HCT116 (cell line): ENCODE measurements at regions not wholly inside any gene's neighbourhood (a gene's known extent, or its start where the extent isn't known, plus 50 kb on each side); places are given as distances from the start of the nearest gene placed in this dataset.
"Not testable (repeated sequence)": the region's sequence is repeated elsewhere in the genome, so short reads cannot be mapped to it uniquely, and the experiment has no call there.

Source experiments
- ATAC-seq: fragments of 200-7000 bp; cut with Tn5 transposase; 2 replicates; pipeline ENCODE4 v1.9.1; 2020; ENCODE audit warnings: mild to moderate bottlenecking, moderate library complexity
- BruUV-seq: library from RNA; stranded (reverse); fragments of 400-500 nt; replicated peaks from 2 replicates; lab custom pipeline; 2021; lab: Mats Ljungman, UMichigan
- CTCF ChIA-PET: fragments of 300-600 bp; sonication (Branson Sonifier 250); formaldehyde crosslinking; loops from one replicate; lab custom pipeline; 2021; ENCODE audit warnings: antibody characterized with exemption; lab: Charles Lee
- POLR2A ChIA-PET: fragments of 300-600, 350-600 bp; sonication (Branson Sonifier 250); formaldehyde crosslinking; loops from one replicate; lab custom pipeline; 2021; ENCODE audit warnings: antibody characterized with exemption; lab: Charles Lee
- RAD21 ChIA-PET, 2 experiments: fragments of 300-600 bp; sonication (Branson Sonifier 250); formaldehyde crosslinking; loops; one replicate each; lab custom pipeline; 2023; ENCODE audit warnings: low total read pairs in 2 of 2; ENCODE audit not compliant: uncharacterized antibody in 2 of 2, unreplicated experiment in 2 of 2, low non-redundant PET in 1 of 2; lab: Charles Lee
- DNase-seq: peaks from one replicate; pipeline ENCODE4 v3.0.0-alpha.2; 2010; ENCODE audit warnings: low read depth, low spot score
- H2AFZ ChIP-seq: fragments of 200-600 bp; shearing (Covaris generic), sonication (generic); 2 replicates; pipeline ENCODE4 v1.6.1; 2017; ENCODE audit warnings: low read depth, mixed run types, mixed read lengths, antibody characterized with exemption, low read length; ENCODE audit not compliant: poor library complexity, severe bottlenecking
- H3K27ac ChIP-seq: 2 replicates; pipeline ENCODE4 v1.5.1; 2012; ENCODE audit warnings: low read depth, low read length
- H3K27me3 ChIP-seq: fragments of 200-600 bp; sonication (generic); 2 replicates; pipeline ENCODE4 v1.6.1; 2016; ENCODE audit warnings: mixed run types, low read length, mixed read lengths; ENCODE audit not compliant: insufficient read depth
- H3K36me3 ChIP-seq, 2 experiments: fragments of 200-500 bp in 1 of 2; fragments of 200-600 bp in 1 of 2; sonication (Bioruptor generic) in 1 of 2; sonication (generic) in 1 of 2; 2 replicates each; pipeline versions ENCODE4 v1.5.1 to v1.6.1; 2014 to 2016; ENCODE audit warnings: low read length in 2 of 2, inconsistent platforms in 1 of 2, mixed read lengths in 1 of 2, mixed run types in 1 of 2; ENCODE audit not compliant: insufficient read depth in 2 of 2, control insufficient read depth in 1 of 2
- H3K4me1 ChIP-seq, 2 experiments: fragments of 200-600 bp in 1 of 2; sonication (generic) in 1 of 2; 2 replicates each; pipeline versions ENCODE4 v1.5.1 to v1.6.1; 2012 to 2017; ENCODE audit warnings: low read length in 2 of 2, inconsistent platforms in 1 of 2, mild to moderate bottlenecking in 1 of 2, mixed read lengths in 1 of 2, mixed run types in 1 of 2, moderate library complexity in 1 of 2; ENCODE audit not compliant: insufficient read depth in 2 of 2, control insufficient read depth in 1 of 2
- H3K4me2 ChIP-seq: fragments of 200-600 bp; sonication (generic); 2 replicates; pipeline ENCODE4 v1.6.1; 2017; ENCODE audit warnings: mixed run types, low read length, mixed read lengths
- H3K4me3 ChIP-seq, 2 experiments: fragments of 200-600 bp in 1 of 2; sonication (generic) in 1 of 2; replicated peaks in 1 of 2; 2 replicates each; pipeline ENCODE4 v1.5.1; 2011 to 2016; ENCODE audit warnings: low read length in 2 of 2, control low read depth in 1 of 2, low read depth in 1 of 2, mild to moderate bottlenecking in 1 of 2, mixed read lengths in 1 of 2, mixed run types in 1 of 2
- H3K79me2 ChIP-seq: fragments of 200-600 bp; sonication (generic); 2 replicates; pipeline ENCODE4 v1.6.1; 2017; ENCODE audit warnings: mild to moderate bottlenecking, mixed run types, low read length, moderate library complexity, mixed read lengths; ENCODE audit not compliant: insufficient read depth
- H3K9ac ChIP-seq: fragments of 200-600 bp; sonication (generic); 2 replicates; pipeline ENCODE4 v1.6.1; 2016; ENCODE audit warnings: low read length, mixed read lengths
- H3K9me2 ChIP-seq: fragments of 200-600 bp; sonication (generic), shearing (Covaris generic); 2 replicates; pipeline ENCODE4 v1.6.1; 2017; ENCODE audit warnings: mixed run types, mild to moderate bottlenecking, moderate library complexity; ENCODE audit not compliant: insufficient read depth
- H3K9me3 ChIP-seq, 2 experiments: fragments of 200-500 bp in 1 of 2; fragments of 200-600 bp in 1 of 2; sonication (Bioruptor generic) in 1 of 2; sonication (generic) in 1 of 2; 2 replicates each; pipeline ENCODE4 v1.6.1; 2014 to 2017; ENCODE audit warnings: low read length in 2 of 2, mixed read lengths in 2 of 2, inconsistent platforms in 1 of 2, low read depth in 1 of 2, mild to moderate bottlenecking in 1 of 2, mixed run types in 1 of 2, moderate library complexity in 1 of 2; ENCODE audit not compliant: control insufficient read depth in 1 of 2, insufficient read depth in 1 of 2
- H4K20me1 ChIP-seq: fragments of 200-600 bp; sonication (generic), shearing (Covaris generic); 2 replicates; pipeline ENCODE4 v1.6.1; 2017; ENCODE audit warnings: mixed run types, mild to moderate bottlenecking, moderate library complexity; ENCODE audit not compliant: insufficient read depth
- CBX3 ChIP-seq: IDR thresholded peaks from 2 replicates; pipeline ENCODE4 v1.6.1; 2012; ENCODE audit warnings: low read depth
- CEBPB ChIP-seq: IDR thresholded peaks from 2 replicates; pipeline ENCODE4 v1.6.1; 2012; ENCODE audit warnings: low read depth
- EGR1 ChIP-seq: IDR thresholded peaks from 2 replicates; pipeline ENCODE4 v1.6.1; 2012; ENCODE audit warnings: low read depth
- ELF1 ChIP-seq: IDR thresholded peaks from 2 replicates; pipeline ENCODE4 v1.6.1; 2012; ENCODE audit warnings: low read depth, borderline replicate concordance
- FOSL1 ChIP-seq: IDR thresholded peaks from 2 replicates; pipeline ENCODE4 v1.6.1; 2012; ENCODE audit warnings: low read depth
- JUND ChIP-seq: IDR thresholded peaks from 2 replicates; pipeline ENCODE4 v1.6.1; 2012
- MAX ChIP-seq: IDR thresholded peaks from 2 replicates; pipeline ENCODE4 v1.6.1; 2012
- POLR2AphosphoS5 ChIP-seq: IDR thresholded peaks from 2 replicates; pipeline ENCODE4 v1.6.1; 2011; ENCODE audit warnings: mild to moderate bottlenecking, low read depth, low read length, moderate library complexity
- RAD21 ChIP-seq: IDR thresholded peaks from 2 replicates; pipeline ENCODE4 v1.6.1; 2012; ENCODE audit warnings: low read depth, mild to moderate bottlenecking
- REST ChIP-seq: IDR thresholded peaks from 2 replicates; pipeline ENCODE4 v1.6.1; 2012; ENCODE audit warnings: low read depth
- SIN3A ChIP-seq: IDR thresholded peaks from 2 replicates; pipeline ENCODE4 v1.6.1; 2012; ENCODE audit warnings: low read depth
- SRF ChIP-seq: IDR thresholded peaks from 2 replicates; pipeline ENCODE4 v1.6.1; 2012; ENCODE audit warnings: low read depth
- TCF7L2 ChIP-seq: IDR thresholded peaks from 2 replicates; pipeline ENCODE4 v1.7.0; 2011; ENCODE audit warnings: borderline replicate concordance, inconsistent platforms; ENCODE audit not compliant: insufficient read depth, insufficient read length; ENCODE audit errors: extremely low read depth
- ZBTB33 ChIP-seq: IDR thresholded peaks from 2 replicates; pipeline ENCODE4 v1.6.1; 2011; ENCODE audit warnings: mild to moderate bottlenecking, low read length, moderate library complexity; ENCODE audit not compliant: insufficient replicate concordance; ENCODE audit errors: extremely low read depth
- intact Hi-C: fragments of 100-400 bp; cut with micrococcal nuclease; formaldehyde crosslinking; loops from 2 replicates; pipeline ENCODE4 v1.10.0; 2022

GRCh38 chr1:207262891-207263290, 58.6 kb upstream of the CD55 start:
- H3K9me2 ChIP-seq, H3K9me3 ChIP-seq, BruUV-seq, H4K20me1 ChIP-seq, H3K9ac ChIP-seq, intact Hi-C loops, ATAC-seq, H3K4me1 ChIP-seq, H3K36me3 ChIP-seq, CTCF ChIA-PET, H3K27ac ChIP-seq, DNase-seq, H3K4me3 ChIP-seq, H2AFZ ChIP-seq, POLR2A ChIA-PET, H3K79me2 ChIP-seq, H3K4me2 ChIP-seq, H3K27me3 ChIP-seq, RAD21 ChIA-PET: not testable (repeated sequence)

GRCh38 chr1:207264663-207265252, 56.7 kb upstream of the CD55 start:
- ChIA-PET POLR2A (no interaction called here), RAD21 (no interaction called here), CTCF (no interaction called here)
- no peak overlapping the region for H3K27ac ChIP-seq
- no TSS peak for BruUV-seq
- DNase-seq (no peak), ATAC-seq (no peak)
- no peaks in the 10 kb centered on the region for H3K9me2 ChIP-seq
- H3K4me3 ChIP-seq = no peak overlapping the region
- H3K4me2 ChIP-seq = no peak overlapping the region
- no peaks in the 10 kb centered on the region for H4K20me1 ChIP-seq
- no peaks in the 10 kb centered on the region for H3K9me3 ChIP-seq
- H3K79me2 ChIP-seq = no peaks in the 10 kb centered on the region
- no peak overlapping the region for H2AFZ ChIP-seq
- no peaks in the 10 kb centered on the region for H3K36me3 ChIP-seq
- H3K4me1 ChIP-seq = no peaks in the 10 kb centered on the region
- no peaks in the 10 kb centered on the region for H3K27me3 ChIP-seq
- intact Hi-C loops = no loop called here
- H3K9ac ChIP-seq = no peak overlapping the region
- no peak for TF ChIP-seq ELF1
- no peak for TF ChIP-seq MAX
- TF ChIP-seq FOSL1 = no peak
- no peak for TF ChIP-seq EGR1
- no peak for TF ChIP-seq REST
- TF ChIP-seq CBX3 = no peak
- no peak for TF ChIP-seq ZBTB33
- TF ChIP-seq SIN3A = no peak
- TF ChIP-seq CEBPB = no peak
- TF ChIP-seq TCF7L2 = no peak
- TF ChIP-seq SRF = no peak
- no peak for TF ChIP-seq RAD21
- no peak for TF ChIP-seq JUND
- no peak for TF ChIP-seq POLR2AphosphoS5
